SJSA1 (cell line): ENCODE measurements at regions not wholly inside any gene's neighbourhood (a gene's known extent, or its start where the extent isn't known, plus 50 kb on each side); places are given as distances from the start of the nearest gene placed in this dataset.
"Not testable (repeated sequence)": the region's sequence is repeated elsewhere in the genome, so short reads cannot be mapped to it uniquely, and the experiment has no call there.

Experiments used
- DNase-seq, 2 experiments: peaks; one replicate each; pipeline ENCODE4 v3.0.0-alpha.2; 2015 to 2020; ENCODE audit warnings: low spot score in 2 of 2, low read depth in 1 of 2
- H3K27ac ChIP-seq: fragments of 250-450 bp; sonication (Bioruptor Pico); 2 replicates; pipeline ENCODE4 v1.5.1; 2020; ENCODE audit warnings: mild to moderate bottlenecking, moderate library complexity
- H3K27me3 ChIP-seq: fragments of 250-450 bp; sonication (Bioruptor Pico); replicated peaks from 2 replicates; pipeline ENCODE4 v1.5.1; 2020; ENCODE audit warnings: mild to moderate bottlenecking, moderate library complexity
- H3K36me3 ChIP-seq: fragments of 250-450 bp; sonication (Bioruptor Pico); 2 replicates; pipeline ENCODE4 v1.5.1; 2020; ENCODE audit warnings: mild to moderate bottlenecking
- H3K4me1 ChIP-seq: fragments of 250-450 bp; sonication (Bioruptor Pico); replicated peaks from 2 replicates; pipeline ENCODE4 v1.6.1; 2021; ENCODE audit warnings: mild to moderate bottlenecking
- H3K4me3 ChIP-seq: fragments of 250-450 bp; sonication (Bioruptor Pico); 2 replicates; pipeline ENCODE4 v1.5.1; 2020; ENCODE audit warnings: mild to moderate bottlenecking
- H3K9me3 ChIP-seq: fragments of 250-450 bp; sonication (Bioruptor Pico); replicated peaks from 2 replicates; pipeline ENCODE4 v1.5.1; 2020; ENCODE audit warnings: mild to moderate bottlenecking

GRCh38 chr21:14829685-14830084 is 235.1 kb downstream of the NRIP1 start:
- Histone ChIP-seq H3K4me3 (no peak overlapping the region), H3K9me3 (no peaks in the 10 kb centered on the region), H3K4me1 (no peaks in the 10 kb centered on the region), H3K36me3 (no peaks in the 10 kb centered on the region), H3K27me3 (no peaks in the 10 kb centered on the region), H3K27ac (no peak overlapping the region)
- DNase-seq, result no peak

GRCh38 chr21:14827468-14827867 is 237.3 kb downstream of the NRIP1 start:
- no peak overlapping the region for H3K4me3 ChIP-seq
- no peak overlapping the region for H3K27ac ChIP-seq
- H3K4me1 ChIP-seq, result no peaks in the 10 kb centered on the region
- H3K27me3 ChIP-seq, result no peaks in the 10 kb centered on the region
- no peaks in the 10 kb centered on the region for H3K36me3 ChIP-seq
- H3K9me3 ChIP-seq, result no peaks in the 10 kb centered on the region
- DNase-seq, result no peak

- H3K9me3 ChIP-seq, result no peaks in the 10 kb centered on the region
- H3K4me1 ChIP-seq, result no peaks in the 10 kb centered on the region
- H3K36me3 ChIP-seq, result no peaks in the 10 kb centered on the region
- DNase-seq, result no peak
- H3K4me3 ChIP-seq, result no peak overlapping the region
- H3K27me3 ChIP-seq, result no peaks in the 10 kb centered on the region
- no peak overlapping the region for H3K27ac ChIP-seq
Observed at GRCh38 chr21:14826630-14827029, 238.2 kb downstream of the NRIP1 start.

- Histone ChIP-seq H3K27ac (no peak overlapping the region), H3K9me3 (no peaks in the 10 kb centered on the region), H3K4me3 (no peak overlapping the region), H3K36me3 (no peaks in the 10 kb centered on the region), H3K27me3 (no peaks in the 10 kb centered on the region), H3K4me1 (no peaks in the 10 kb centered on the region)
- DNase-seq, result no peak
Observed at GRCh38 chr21:14825514-14825974, 239.3 kb downstream of the NRIP1 start.

- H3K27me3 ChIP-seq, result no peaks in the 10 kb centered on the region
- no peaks in the 10 kb centered on the region for H3K36me3 ChIP-seq
- no peaks in the 10 kb centered on the region for H3K4me1 ChIP-seq
- DNase-seq, result no peak
- no peak overlapping the region for H3K27ac ChIP-seq
- no peaks in the 10 kb centered on the region for H3K9me3 ChIP-seq
- H3K4me3 ChIP-seq, result no peak overlapping the region
Observed at GRCh38 chr21:14824126-14824525, 240.7 kb downstream of the NRIP1 start.

GRCh38 chr21:14817311-14817710 is 247.5 kb downstream of the NRIP1 start:
- no peaks in the 10 kb centered on the region for H3K27me3 ChIP-seq
- no peak overlapping the region for H3K4me3 ChIP-seq
- H3K9me3 ChIP-seq, result no peaks in the 10 kb centered on the region
- H3K27ac ChIP-seq, result no peak overlapping the region
- no peaks in the 10 kb centered on the region for H3K36me3 ChIP-seq
- no peak for DNase-seq
- no peaks in the 10 kb centered on the region for H3K4me1 ChIP-seq

- no peak overlapping the region for H3K4me3 ChIP-seq
- H3K27me3 ChIP-seq, result no peaks in the 10 kb centered on the region
- DNase-seq, result no peak
- no peak overlapping the region for H3K27ac ChIP-seq
- no peaks in the 10 kb centered on the region for H3K36me3 ChIP-seq
- H3K4me1 ChIP-seq, result no peaks in the 10 kb centered on the region
- H3K9me3 ChIP-seq, result no peaks in the 10 kb centered on the region
Observed at GRCh38 chr21:14814991-14815390, 249.8 kb downstream of the NRIP1 start.

GRCh38 chr21:14814282-14814681 is 250.5 kb downstream of the NRIP1 start:
- H3K4me3 ChIP-seq, result no peak overlapping the region

GRCh38 chr21:14804170-14804569 is 258.1 kb upstream of the SAMSN1 start:
- H3K4me1 ChIP-seq, H3K9me3 ChIP-seq, H3K4me3 ChIP-seq, H3K27me3 ChIP-seq, DNase-seq, H3K27ac ChIP-seq, H3K36me3 ChIP-seq: not testable (repeated sequence)

More at GRCh38 chr21:14814282-14814681, 250.5 kb downstream of the NRIP1 start:
- H3K4me1 ChIP-seq, result no peaks in the 10 kb centered on the region
- DNase-seq, result no peak
- no peaks in the 10 kb centered on the region for H3K27me3 ChIP-seq
- H3K36me3 ChIP-seq, result no peaks in the 10 kb centered on the region
- no peak overlapping the region for H3K27ac ChIP-seq
- H3K9me3 ChIP-seq, result no peaks in the 10 kb centered on the region

GRCh38 chr21:14797543-14797942 is 251.4 kb upstream of the SAMSN1 start:
- Histone ChIP-seq H3K4me3 (no peak overlapping the region), H3K27ac (no peak overlapping the region), H3K36me3 (no peaks in the 10 kb centered on the region), H3K9me3 (no peaks in the 10 kb centered on the region), H3K4me1 (no peaks in the 10 kb centered on the region), H3K27me3 (no peaks in the 10 kb centered on the region)
- DNase-seq, result no peak

- DNase-seq, result no peak
- H3K27me3 ChIP-seq, result no peaks in the 10 kb centered on the region
- no peaks in the 10 kb centered on the region for H3K4me1 ChIP-seq
- H3K4me3 ChIP-seq, result no peak overlapping the region
- no peaks in the 10 kb centered on the region for H3K36me3 ChIP-seq
- H3K9me3 ChIP-seq, result no peaks in the 10 kb centered on the region
- H3K27ac ChIP-seq, result no peak overlapping the region
Observed at GRCh38 chr21:14787312-14787711, 241.2 kb upstream of the SAMSN1 start.

- no peak for DNase-seq
- Histone ChIP-seq H3K27ac (no peak overlapping the region), H3K27me3 (no peaks in the 10 kb centered on the region), H3K9me3 (no peaks in the 10 kb centered on the region), H3K4me3 (no peak overlapping the region), H3K36me3 (no peaks in the 10 kb centered on the region), H3K4me1 (no peaks in the 10 kb centered on the region)
Observed at GRCh38 chr21:14785679-14786078, 239.6 kb upstream of the SAMSN1 start.

- Histone ChIP-seq H3K4me3 (no peak overlapping the region), H3K9me3 (no peaks in the 10 kb centered on the region), H3K36me3 (no peaks in the 10 kb centered on the region), H3K27me3 (no peaks in the 10 kb centered on the region), H3K4me1 (no peaks in the 10 kb centered on the region), H3K27ac (no peak overlapping the region)
- DNase-seq, result no peak
Observed at GRCh38 chr21:14773777-14774345, 227.7 kb upstream of the SAMSN1 start.

GRCh38 chr21:14771593-14771992 is 225.5 kb upstream of the SAMSN1 start:
- H3K27me3 ChIP-seq, result no peaks in the 10 kb centered on the region
- no peaks in the 10 kb centered on the region for H3K9me3 ChIP-seq
- no peak for DNase-seq
- H3K27ac ChIP-seq, result no peak overlapping the region
- no peak overlapping the region for H3K4me3 ChIP-seq
- no peaks in the 10 kb centered on the region for H3K36me3 ChIP-seq
- H3K4me1 ChIP-seq, result no peaks in the 10 kb centered on the region

GRCh38 chr21:14768042-14768441 is 221.9 kb upstream of the SAMSN1 start:
- Histone ChIP-seq H3K4me3 (no peak overlapping the region), H3K4me1 (no peaks in the 10 kb centered on the region)
- no peak for DNase-seq

More at GRCh38 chr21:14768042-14768441, 221.9 kb upstream of the SAMSN1 start:
- Histone ChIP-seq H3K9me3 (no peaks in the 10 kb centered on the region), H3K36me3 (no peaks in the 10 kb centered on the region), H3K27ac (no peak overlapping the region), H3K27me3 (no peaks in the 10 kb centered on the region)
